ENCODE measurements at regions not wholly inside any gene's neighbourhood (a gene's known extent, or its start where the extent isn't known, plus 50 kb on each side); places are given as distances from the start of the nearest gene placed in this dataset.

- no peaks in the 10 kb centered on the region for H3K36me3 ChIP-seq (ENCODE audit: low read depth, missing control alignments)
- TF ChIP-seq CTCF (IDR thresholded peaks at IDR 0.05) (no peak), POLR2A (IDR thresholded peaks at IDR 0.05) (no peak)
- intact Hi-C loops (cut with DNase I; ENCODE audit: low total_unique reads) = no loop called here
- DNase-seq = no peak
- H3K4me3 ChIP-seq = no peak overlapping the region
- peaks cover 28% of the 10 kb centered on the region for H3K4me1 ChIP-seq
- no peaks in the 10 kb centered on the region for H3K27me3 ChIP-seq
- no peak overlapping the region for H3K27ac ChIP-seq
- 62 to 84% methylated on average over 5 to 14 of the region's 14 CpGs for WGBS, 2 donors
- no peaks in the 10 kb centered on the region for H3K9me3 ChIP-seq
These were observed 167.3 kb upstream of the GSE1 start for GRCh38 chr16:85445779-85446222.

GRCh38 chr16:85446951-85447692 lies 166.0 kb upstream of the GSE1 start:
- Histone ChIP-seq H3K36me3 (ENCODE audit: low read depth, missing control alignments) (no peaks in the 10 kb centered on the region), H3K9me3 (no peaks in the 10 kb centered on the region), H3K4me3 (no peak overlapping the region), H3K27me3 (no peaks in the 10 kb centered on the region), H3K4me1 (peaks cover 28% of the 10 kb centered on the region), H3K27ac (no peak overlapping the region)
- no peak for DNase-seq
- intact Hi-C loops (cut with DNase I; ENCODE audit: low total_unique reads) = no loop called here
- TF ChIP-seq CTCF (IDR thresholded peaks at IDR 0.05) = no peak
- TF ChIP-seq POLR2A (IDR thresholded peaks at IDR 0.05) = no peak
- WGBS, 2 donors = 64 to 84% methylated on average over 16 to 19 of the region's 19 CpGs

GRCh38 chr16:85447693-85448313 lies 165.3 kb upstream of the GSE1 start:
- TF ChIP-seq POLR2A (IDR thresholded peaks at IDR 0.05) (no peak), CTCF (IDR thresholded peaks at IDR 0.05) (no peak)
- H3K36me3 ChIP-seq (ENCODE audit: low read depth, missing control alignments) = no peaks in the 10 kb centered on the region
- H3K4me3 ChIP-seq = no peak overlapping the region
- no peak overlapping the region for H3K27ac ChIP-seq
- H3K9me3 ChIP-seq = no peaks in the 10 kb centered on the region
- no peaks in the 10 kb centered on the region for H3K27me3 ChIP-seq
- 83 to 84% methylated on average over 7 to 11 of the region's 11 CpGs for WGBS, 2 donors
- intact Hi-C loops (cut with DNase I; ENCODE audit: low total_unique reads) = no loop called here
- H3K4me1 ChIP-seq = peaks cover 28% of the 10 kb centered on the region
- no peak for DNase-seq

GRCh38 chr16:85448557-85449190 lies 164.4 kb upstream of the GSE1 start:
- Histone ChIP-seq H3K4me3 (no peak overlapping the region), H3K27me3 (no peaks in the 10 kb centered on the region), H3K27ac (no peak overlapping the region), H3K4me1 (peaks cover 28% of the 10 kb centered on the region), H3K36me3 (ENCODE audit: low read depth, missing control alignments) (no peaks in the 10 kb centered on the region), H3K9me3 (no peaks in the 10 kb centered on the region)
- no peak for TF ChIP-seq CTCF (IDR thresholded peaks at IDR 0.05)
- no peak for TF ChIP-seq POLR2A (IDR thresholded peaks at IDR 0.05)
- WGBS, 2 donors = 54 to 81% methylated on average over 20 to 30 of the region's 30 CpGs
- DNase-seq = no peak
- intact Hi-C loops (cut with DNase I; ENCODE audit: low total_unique reads) = no loop called here
